Ureter (tissue), 1 donor: ENCODE measurements at regions not wholly inside any gene's neighbourhood (a gene's known extent, or its start where the extent isn't known, plus 50 kb on each side); places are given as distances from the start of the nearest gene placed in this dataset.
"Not testable (repeated sequence)": the region's sequence is repeated elsewhere in the genome, so short reads cannot be mapped to it uniquely, and the experiment has no call there.

Experiments used
- DNase-seq: peaks from one replicate; pipeline ENCODE4 v3.0.0-alpha.2; 2020; ENCODE audit warnings: low spot score
- donor health status: DM: yes; HTN: yes; CAD: no.

- no peak for DNase-seq
Measured at GRCh38 chr9:110123341-110124095, 84.4 kb downstream of the C9orf152 start.

GRCh38 chr9:110124439-110124838, 83.5 kb downstream of the C9orf152 start:
- no peak for DNase-seq

GRCh38 chr9:110125207-110125751, 82.7 kb downstream of the C9orf152 start:
- DNase-seq, result peak; percentile 87

- DNase-seq, result no peak
Measured at GRCh38 chr9:110125763-110126351, 82.1 kb downstream of the C9orf152 start.

DNA sequence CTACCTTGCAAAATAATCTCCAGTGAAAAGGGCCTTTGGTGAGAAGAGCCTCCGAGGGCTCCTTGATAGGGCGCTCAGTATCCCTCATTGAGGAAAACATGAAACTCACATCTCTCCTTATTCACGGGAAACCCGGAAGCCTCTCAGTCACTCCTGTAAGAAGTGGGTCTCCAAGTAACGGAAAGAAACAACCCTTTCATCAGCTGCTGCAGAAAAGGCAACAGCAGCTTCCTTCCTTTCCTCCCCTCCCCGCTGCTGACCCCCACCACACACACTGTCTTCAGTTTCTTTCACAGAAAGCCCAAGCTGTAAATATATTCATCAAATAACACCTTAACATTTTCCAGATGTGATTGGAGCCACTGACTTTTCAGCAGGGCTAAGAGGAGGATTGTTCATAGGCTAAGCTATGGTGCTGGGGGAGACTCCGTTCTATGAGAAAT, 81.4 kb downstream of the C9orf152 start:
- DNase-seq, result no peak

GRCh38 chr9:110126986-110127864, 80.7 kb downstream of the C9orf152 start:
- DNase-seq, result peak; percentile 71

DNA sequence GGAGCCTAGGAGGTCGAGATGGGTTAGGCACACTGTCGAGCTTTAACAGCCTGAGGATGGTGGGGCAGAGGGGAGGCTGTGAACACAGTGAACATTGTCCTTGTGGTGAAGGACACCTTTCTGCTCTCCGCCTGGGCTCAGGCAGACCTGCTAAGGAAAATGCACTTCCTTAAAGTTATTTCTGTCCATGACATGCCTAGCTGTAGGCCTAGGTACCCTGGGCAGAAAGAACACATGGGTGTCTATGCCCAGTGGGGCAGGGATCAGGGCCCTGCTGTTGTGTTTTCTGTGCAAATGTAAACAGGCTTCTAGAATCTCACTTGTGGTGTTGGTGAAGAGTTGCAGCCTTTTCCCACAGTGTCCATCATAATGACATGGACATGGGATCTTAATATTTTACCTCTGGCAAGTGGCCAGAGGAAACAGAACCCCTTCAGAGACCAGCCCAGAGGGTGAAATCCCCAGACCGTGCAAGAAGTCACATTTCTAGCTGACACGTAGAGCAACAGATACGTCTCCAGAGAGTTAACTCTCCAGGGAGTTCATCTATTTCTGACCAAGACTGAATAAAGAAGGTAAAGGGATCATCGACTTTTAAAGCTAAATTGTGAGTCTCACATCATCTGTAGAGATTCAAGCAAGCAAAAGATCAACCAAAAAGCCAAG, 79.2 kb downstream of the C9orf152 start:
- DNase-seq, result no peak

- DNase-seq, result no peak
Measured at GRCh38 chr9:110129425-110129824, 78.5 kb downstream of the C9orf152 start.

- no peak for DNase-seq
Measured at GRCh38 chr9:110130211-110130610, 77.7 kb downstream of the C9orf152 start.

- DNase-seq, result no peak
Measured at GRCh38 chr9:110130791-110131416, 77.1 kb downstream of the C9orf152 start.

DNA sequence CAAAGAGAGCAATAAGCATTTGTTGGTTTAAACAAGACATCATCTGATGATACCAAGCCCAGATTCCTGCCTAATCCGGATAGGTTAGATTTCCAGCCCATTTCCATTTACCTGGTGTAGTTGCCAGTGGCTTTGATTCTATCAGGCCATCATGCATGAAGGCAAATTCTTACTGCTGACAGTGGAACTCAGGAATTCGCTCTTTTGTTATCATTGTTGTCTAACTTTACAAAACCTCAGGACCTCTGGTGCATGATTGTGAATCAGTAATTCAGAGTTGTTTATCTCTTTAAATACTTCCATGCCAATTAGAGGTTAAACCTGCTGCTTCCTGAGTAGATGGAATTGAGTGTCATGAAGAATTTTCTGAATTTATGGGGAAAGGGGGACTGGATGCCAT, 76.5 kb downstream of the C9orf152 start:
- no peak for DNase-seq

DNA sequence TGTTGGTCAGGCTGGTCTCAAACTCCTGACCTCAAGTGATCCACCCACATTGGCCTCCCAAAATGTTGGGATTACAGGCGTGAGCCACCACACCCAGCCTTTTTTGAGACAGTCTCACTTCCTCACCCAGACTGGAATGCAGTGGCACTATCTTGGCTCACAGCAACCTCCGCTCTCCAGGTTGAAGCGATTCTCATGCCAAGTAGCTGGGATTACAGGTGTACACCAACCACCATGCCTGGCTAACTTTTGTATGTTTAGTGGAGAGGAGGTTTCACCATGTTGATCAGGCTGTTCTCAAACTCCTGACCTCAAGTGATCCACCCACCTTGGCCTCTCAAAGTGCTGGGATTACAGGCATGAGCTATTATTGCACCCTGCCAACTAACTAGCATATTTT, 75.4 kb downstream of the C9orf152 start:
- DNase-seq, result not testable (repeated sequence)

DNA sequence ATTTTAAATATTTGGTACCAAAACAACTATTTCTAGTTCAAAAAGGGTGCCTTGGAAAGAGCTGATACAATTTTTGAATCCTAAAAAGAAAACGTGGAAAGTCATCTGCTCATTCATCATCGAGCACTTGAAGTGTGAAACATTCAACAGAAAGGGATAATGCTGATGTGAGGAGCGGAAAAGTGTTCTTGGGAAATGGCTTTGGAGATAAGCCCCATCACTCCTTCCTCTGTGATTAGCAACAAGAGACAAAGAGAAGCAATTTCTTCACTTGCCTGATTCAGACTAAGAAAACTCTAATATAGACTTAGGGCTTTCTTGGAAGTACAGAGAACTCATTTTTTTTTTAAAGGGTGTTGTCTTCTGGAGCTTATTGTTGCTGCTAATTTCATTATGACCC, 74.9 kb downstream of the C9orf152 start:
- no peak for DNase-seq

DNA sequence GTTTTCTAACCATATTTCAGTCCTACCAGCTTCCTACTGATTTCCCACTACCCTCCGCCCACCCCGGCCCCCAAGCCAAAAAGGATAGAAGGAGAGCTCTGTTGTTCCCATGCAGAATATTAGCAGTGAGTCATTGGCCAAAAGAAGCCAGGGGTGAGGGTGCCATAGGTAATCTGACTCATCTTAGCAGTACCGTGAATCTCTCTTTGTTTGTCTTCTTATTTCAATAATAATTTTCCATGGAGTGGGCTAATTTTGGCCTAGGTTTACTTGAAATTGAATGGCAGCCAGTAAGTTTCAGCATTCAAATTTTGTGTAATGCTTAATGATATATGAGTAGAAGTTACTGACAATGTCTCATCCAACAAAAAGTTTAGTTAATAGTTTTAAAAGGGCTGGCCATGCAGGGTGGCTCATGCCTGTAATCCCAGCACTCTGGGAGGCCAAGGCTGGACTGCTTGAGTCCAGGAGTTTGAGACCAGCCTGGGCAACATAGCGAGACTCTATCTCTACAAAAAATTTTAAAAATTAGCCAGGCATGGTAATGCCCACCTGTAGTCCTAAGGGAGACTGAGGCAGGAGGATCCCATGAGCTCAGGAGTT, 74.2 kb downstream of the C9orf152 start:
- no peak for DNase-seq

- no peak for DNase-seq
Measured at GRCh38 chr9:110135846-110136245, 72.1 kb downstream of the C9orf152 start.

GRCh38 chr9:110136802-110137201, 71.2 kb downstream of the C9orf152 start:
- no peak for DNase-seq

GRCh38 chr9:110140276-110140675, 67.7 kb downstream of the C9orf152 start:
- DNase-seq, result no peak

DNA sequence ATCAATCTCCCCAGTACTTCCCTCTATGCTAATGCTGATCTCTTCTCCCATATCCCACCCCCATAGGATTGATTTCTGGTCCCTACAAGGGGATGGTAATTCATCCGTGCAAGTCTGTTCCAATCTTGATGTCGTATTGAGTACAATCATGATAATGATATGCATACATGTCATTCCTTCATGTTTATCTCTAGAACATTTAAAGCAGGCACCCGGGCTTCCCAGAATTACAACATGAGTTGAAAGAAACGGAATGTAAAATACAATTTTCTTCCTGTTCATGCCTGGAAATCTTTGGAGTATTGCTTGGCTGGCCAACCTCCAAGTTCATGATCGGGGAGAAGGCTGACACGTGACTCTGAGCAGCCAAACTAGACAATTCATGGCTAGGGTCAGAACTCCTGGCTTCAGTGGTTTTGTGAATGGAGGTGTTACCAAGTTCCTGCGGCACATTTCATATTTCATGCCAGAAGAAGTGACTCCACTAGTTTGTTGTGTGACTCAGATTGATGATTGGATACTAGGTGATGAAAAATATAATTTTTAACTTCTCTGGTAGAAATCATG, 66.6 kb downstream of the C9orf152 start:
- DNase-seq, result no peak

- no peak for DNase-seq
Measured at GRCh38 chr9:110142253-110142652, 65.7 kb downstream of the C9orf152 start.

DNA sequence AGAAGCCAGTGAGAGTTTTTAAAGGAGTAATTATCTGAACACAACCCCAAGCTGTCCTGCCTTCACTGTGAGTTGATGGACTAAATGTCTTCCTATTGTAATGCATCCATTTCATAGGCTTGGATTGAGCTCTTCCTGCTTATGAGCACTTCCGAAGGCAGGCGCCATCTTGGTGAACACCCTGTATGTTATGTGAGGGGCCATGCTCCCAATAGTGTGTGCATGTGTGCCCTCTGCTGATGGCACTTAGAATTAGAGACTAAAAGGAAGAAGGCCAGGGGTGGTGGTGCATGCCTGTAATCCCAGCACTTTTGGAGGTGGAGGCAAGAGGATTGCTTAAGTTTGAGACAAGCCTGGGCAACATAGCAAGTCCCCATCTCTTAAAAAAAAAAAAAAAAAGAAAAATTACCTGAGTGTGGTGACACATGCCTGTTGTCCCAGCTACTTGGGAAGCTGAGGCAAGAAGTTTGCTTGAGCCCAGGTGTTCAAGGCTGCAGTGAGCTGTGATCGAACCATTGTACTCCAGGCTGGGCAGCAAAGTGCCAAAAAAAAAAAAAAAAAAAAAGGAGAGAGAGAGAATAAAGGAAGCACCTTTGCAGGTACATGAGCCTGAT, 65.0 kb downstream of the C9orf152 start:
- DNase-seq, result no peak
